Parathyroid adenoma (tissue), 2 donors: ENCODE measurements at regions not wholly inside any gene's neighbourhood (a gene's known extent, or its start where the extent isn't known, plus 50 kb on each side); places are given as distances from the start of the nearest gene placed in this dataset.
"Not testable (repeated sequence)": the region's sequence is repeated elsewhere in the genome, so short reads cannot be mapped to it uniquely, and the experiment has no call there.

Experiments used
- H2AFZ ChIP-seq: fragments of 300-600 bp; sonication (generic); one replicate; pipeline ENCODE4 v1.7.0; 2017; ENCODE audit warnings: antibody characterized with exemption, mild to moderate bottlenecking
- H3K27ac ChIP-seq: fragments of 300-600 bp; sonication (generic); one replicate; pipeline ENCODE4 v1.7.0; 2017
- H3K27me3 ChIP-seq: fragments of 300-600 bp; sonication (generic); one replicate; pipeline ENCODE4 v1.7.0; 2017; ENCODE audit warnings: low read length; ENCODE audit not compliant: control insufficient read depth, insufficient read depth
- H3K36me3 ChIP-seq: fragments of 300-600 bp; sonication (generic); one replicate; pipeline ENCODE4 v1.7.0; 2017; ENCODE audit warnings: low read length; ENCODE audit not compliant: control insufficient read depth, insufficient read depth
- H3K4me1 ChIP-seq: fragments of 300-600 bp; sonication (generic); one replicate; pipeline ENCODE4 v1.7.0; 2017; ENCODE audit warnings: control low read depth
- H3K4me2 ChIP-seq: fragments of 300-600 bp; sonication (generic); one replicate; pipeline ENCODE4 v1.7.0; 2017; ENCODE audit warnings: low read length
- H3K4me3 ChIP-seq: fragments of 300-600 bp; sonication (generic); one replicate; pipeline ENCODE4 v1.7.0; 2017; ENCODE audit warnings: low read depth, low read length
- H3K79me2 ChIP-seq: fragments of 300-600 bp; sonication (generic); one replicate; pipeline ENCODE4 v1.7.0; 2017; ENCODE audit warnings: control low read depth
- H3K9ac ChIP-seq: fragments of 300-600 bp; sonication (generic); one replicate; pipeline ENCODE4 v1.7.0; 2017; ENCODE audit warnings: mild to moderate bottlenecking
- H3K9me3 ChIP-seq: fragments of 300-600 bp; sonication (generic); one replicate; pipeline ENCODE4 v1.7.0; 2017; ENCODE audit warnings: low read length; ENCODE audit not compliant: control insufficient read depth
- CTCF ChIP-seq: fragments of 300-600 bp; sonication (generic); IDR thresholded peaks from one replicate; pipeline ENCODE4 v1.7.0; 2017; ENCODE audit warnings: antibody characterized with exemption, mild to moderate bottlenecking
- donor health status: primary hyperparathyroidism.

GRCh38 chr12:9417341-9417740 is 190.4 kb downstream of the KLRB1 start:
- not testable (repeated sequence) for H2AFZ ChIP-seq, H3K27me3 ChIP-seq, H3K4me2 ChIP-seq, H3K9ac ChIP-seq, H3K4me1 ChIP-seq, H3K4me3 ChIP-seq, H3K36me3 ChIP-seq, H3K79me2 ChIP-seq, H3K9me3 ChIP-seq, H3K27ac ChIP-seq

- not testable (repeated sequence) for H3K9ac ChIP-seq, H3K79me2 ChIP-seq, H3K27me3 ChIP-seq, H3K4me3 ChIP-seq, H3K9me3 ChIP-seq, H2AFZ ChIP-seq, H3K4me1 ChIP-seq, H3K36me3 ChIP-seq, H3K27ac ChIP-seq, H3K4me2 ChIP-seq
These were observed 191.4 kb downstream of the KLRB1 start for GRCh38 chr12:9416346-9416745.

GRCh38 chr12:9415898-9416297 is 191.8 kb downstream of the KLRB1 start:
- not testable (repeated sequence) for H3K9ac ChIP-seq, H3K36me3 ChIP-seq

GRCh38 chr12:9413862-9414261 is 193.9 kb downstream of the KLRB1 start:
- H3K27me3 ChIP-seq, H3K79me2 ChIP-seq, H3K9ac ChIP-seq, H3K4me3 ChIP-seq, H3K36me3 ChIP-seq, H3K9me3 ChIP-seq, H2AFZ ChIP-seq, H3K27ac ChIP-seq, H3K4me2 ChIP-seq, H3K4me1 ChIP-seq: not testable (repeated sequence)

More at GRCh38 chr12:9415898-9416297, 191.8 kb downstream of the KLRB1 start:
- not testable (repeated sequence) for H3K27me3 ChIP-seq, H3K4me2 ChIP-seq, H3K4me3 ChIP-seq, H3K9me3 ChIP-seq, H2AFZ ChIP-seq, H3K4me1 ChIP-seq, H3K27ac ChIP-seq, H3K79me2 ChIP-seq

GRCh38 chr12:9412459-9412858 is 195.3 kb downstream of the KLRB1 start:
- not testable (repeated sequence) for H3K27me3 ChIP-seq, H2AFZ ChIP-seq, H3K4me1 ChIP-seq, H3K9me3 ChIP-seq, H3K4me2 ChIP-seq, H3K27ac ChIP-seq, H3K79me2 ChIP-seq, H3K36me3 ChIP-seq, H3K4me3 ChIP-seq, H3K9ac ChIP-seq

- H3K4me1 ChIP-seq, H3K9ac ChIP-seq, H3K79me2 ChIP-seq, H3K36me3 ChIP-seq, H3K27me3 ChIP-seq, H3K4me2 ChIP-seq, H3K9me3 ChIP-seq, H3K27ac ChIP-seq, H2AFZ ChIP-seq, H3K4me3 ChIP-seq: not testable (repeated sequence)
These were observed 196.0 kb downstream of the KLRB1 start for GRCh38 chr12:9411616-9412268.

GRCh38 chr12:9407425-9407748 is 199.2 kb upstream of the PZP start:
- not testable (repeated sequence) for H3K27ac ChIP-seq

GRCh38 chr12:9406564-9407424 is 198.6 kb upstream of the PZP start:
- H3K4me2 ChIP-seq, result no peak overlapping the region
- no peaks in the 10 kb centered on the region for H3K36me3 ChIP-seq
- no peaks in the 10 kb centered on the region for H3K9me3 ChIP-seq
- H3K27me3 ChIP-seq, result no peaks in the 10 kb centered on the region
- no peak overlapping the region for H3K27ac ChIP-seq
- H3K79me2 ChIP-seq, result no peaks in the 10 kb centered on the region
- no peak overlapping the region for H2AFZ ChIP-seq
- no peaks in the 10 kb centered on the region for H3K4me1 ChIP-seq
- no peak overlapping the region for H3K4me3 ChIP-seq
- no peak for TF ChIP-seq CTCF
- no peak overlapping the region for H3K9ac ChIP-seq

More at GRCh38 chr12:9407425-9407748, 199.2 kb upstream of the PZP start:
- H2AFZ ChIP-seq, H3K4me1 ChIP-seq, H3K27me3 ChIP-seq, H3K4me3 ChIP-seq, H3K9me3 ChIP-seq, H3K79me2 ChIP-seq, H3K9ac ChIP-seq, H3K36me3 ChIP-seq, H3K4me2 ChIP-seq: not testable (repeated sequence)
